GM19463 (cell line): ENCODE measurements at regions not wholly inside any gene's neighbourhood (a gene's known extent, or its start where the extent isn't known, plus 50 kb on each side); places are given as distances from the start of the nearest gene placed in this dataset.

Experiments used
- ATAC-seq: cut with Tn5 transposase; IDR thresholded peaks from one replicate; pipeline ENCODE4 v1.9.1; 2021; ENCODE audit warnings: mild to moderate bottlenecking, moderate library complexity; ENCODE audit not compliant: unreplicated experiment

GRCh38 chr10:121027371-121027770 is 176.2 kb downstream of the WDR11 start:
- no peak for ATAC-seq

- ATAC-seq, result no peak
Observed at GRCh38 chr10:121032460-121032859, 181.3 kb downstream of the WDR11 start.

DNA sequence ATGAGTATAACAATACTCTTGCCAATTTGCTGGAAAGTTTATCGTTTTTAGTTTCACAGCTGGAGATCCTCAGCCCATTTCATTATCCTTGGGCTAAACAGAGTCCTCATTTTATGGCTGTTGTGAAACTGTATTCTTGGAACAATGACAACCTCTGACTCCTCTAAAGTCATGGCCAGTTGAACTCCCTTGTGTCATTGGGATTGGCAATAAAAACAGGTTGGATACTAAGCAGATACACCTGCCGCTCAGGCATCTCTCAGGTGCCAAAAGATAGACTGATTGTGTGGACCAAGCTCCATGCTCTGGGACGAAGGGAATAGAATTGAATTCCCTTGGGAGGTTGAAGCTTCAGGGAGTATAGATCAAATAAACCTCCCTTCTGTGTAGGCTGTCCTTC is 182.2 kb downstream of the WDR11 start:
- no peak for ATAC-seq

GRCh38 chr10:121036431-121036830 is 185.3 kb downstream of the WDR11 start:
- ATAC-seq, result no peak

DNA sequence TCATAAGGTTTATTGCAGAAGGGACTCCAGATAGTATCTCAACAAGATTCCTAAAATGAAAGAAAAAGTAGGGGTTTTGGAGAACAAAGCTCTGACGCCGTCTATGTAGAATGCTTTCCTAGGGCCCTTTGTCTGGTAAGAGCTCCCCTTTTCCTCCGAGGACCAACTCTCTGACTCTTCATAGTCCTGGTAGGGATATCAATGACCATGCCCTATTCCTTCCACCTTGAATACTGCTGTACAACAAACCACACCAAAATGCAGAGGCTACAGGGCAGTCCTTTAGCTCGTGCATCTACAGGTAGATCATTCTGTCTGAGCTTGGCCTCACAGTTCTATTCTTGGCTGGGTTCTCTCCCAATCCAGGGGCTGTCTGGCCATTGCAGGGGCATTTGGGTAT is 190.3 kb downstream of the WDR11 start:
- ATAC-seq, result no peak

- no peak for ATAC-seq
Observed at GRCh38 chr10:121041906-121042305, 190.7 kb downstream of the WDR11 start.

GRCh38 chr10:121042342-121042741 is 191.2 kb downstream of the WDR11 start:
- ATAC-seq, result no peak

GRCh38 chr10:121043124-121043849 is 192.1 kb downstream of the WDR11 start:
- ATAC-seq, result no peak

DNA sequence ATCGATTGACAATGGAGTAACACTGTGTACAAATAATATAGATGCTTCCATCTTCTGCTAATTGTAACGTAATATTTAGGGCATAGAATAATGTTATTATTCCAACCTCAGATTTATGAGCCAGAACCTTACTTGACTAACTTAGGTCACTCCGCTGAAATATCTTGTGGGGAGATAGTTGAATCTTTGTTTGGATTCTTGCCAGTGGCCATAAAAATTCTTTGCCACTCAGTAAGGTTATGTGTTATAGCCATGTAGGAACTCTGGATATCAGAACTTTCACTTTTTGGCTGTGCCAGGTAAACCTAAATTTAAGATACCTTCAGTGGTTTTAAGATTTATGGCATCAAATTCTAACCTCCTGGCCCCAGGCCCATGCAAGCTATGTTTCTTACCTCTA is 197.6 kb downstream of the WDR11 start:
- no peak for ATAC-seq

DNA sequence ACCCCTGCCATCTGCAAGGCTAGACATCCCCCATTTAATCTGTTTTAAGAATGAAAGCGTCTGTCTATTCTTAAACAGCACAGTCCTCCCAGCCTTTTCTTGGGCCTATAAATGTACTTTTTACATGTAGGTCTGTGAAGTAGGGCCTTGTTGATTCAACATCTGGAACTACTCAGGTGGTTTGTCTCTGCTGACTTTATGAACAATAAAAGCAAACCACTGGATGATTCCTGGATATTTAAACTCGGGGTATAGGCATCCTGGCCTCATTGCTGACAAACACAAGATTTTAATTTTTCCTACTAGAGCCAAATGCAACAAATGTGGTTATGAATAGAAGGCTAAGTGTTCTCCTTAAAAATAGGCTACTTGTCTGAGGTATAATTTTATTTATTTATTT is 198.3 kb downstream of the WDR11 start:
- no peak for ATAC-seq

- no peak for ATAC-seq
Observed at GRCh38 chr10:121049923-121050322, 198.8 kb downstream of the WDR11 start.

DNA sequence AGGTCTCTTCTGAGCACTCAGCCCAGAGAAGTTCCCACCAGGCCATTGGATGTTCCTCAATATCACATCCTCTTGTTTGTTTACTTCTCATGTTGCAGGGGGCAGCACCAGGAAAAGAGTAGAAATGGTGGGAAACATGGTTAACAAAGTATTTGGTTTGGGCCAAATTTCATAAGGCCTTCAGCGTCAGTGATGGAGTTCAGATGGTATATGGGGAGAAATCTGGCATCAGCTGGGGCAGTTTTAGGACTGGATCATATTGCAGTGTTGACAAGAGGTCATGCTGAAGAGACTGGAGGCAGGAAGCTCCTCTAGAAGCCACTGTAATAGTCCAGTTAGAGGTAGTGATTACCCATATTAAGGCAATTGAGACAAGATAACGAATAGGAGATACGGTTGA is 200.0 kb downstream of the WDR11 start:
- no peak for ATAC-seq

DNA sequence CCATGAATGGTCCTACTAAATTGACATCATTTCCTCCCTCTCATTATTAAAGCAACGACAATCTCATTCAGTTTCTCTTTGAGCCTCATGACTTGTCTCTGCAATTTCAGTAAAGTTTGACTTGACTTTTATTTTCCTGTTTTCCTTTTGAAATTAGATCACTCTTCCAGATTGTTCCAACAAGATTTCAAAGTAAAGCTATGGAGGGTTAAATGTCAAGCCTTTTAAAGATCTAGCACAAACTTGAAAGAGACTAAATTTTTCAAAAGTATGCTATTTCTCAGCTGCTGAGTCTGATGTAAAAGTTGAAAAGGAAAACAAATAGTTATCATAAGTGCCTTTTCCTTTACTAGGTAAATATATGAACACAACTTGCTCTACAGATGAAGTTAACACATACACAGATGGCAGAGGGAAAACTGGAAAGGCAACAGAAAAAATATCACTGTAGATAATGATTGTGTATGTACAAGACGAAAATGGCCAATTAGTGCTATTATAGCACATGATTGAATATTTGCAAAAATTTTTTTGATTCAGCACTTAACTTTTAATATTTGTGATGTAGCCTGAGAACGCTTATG is 200.6 kb downstream of the WDR11 start:
- no peak for ATAC-seq

- no peak for ATAC-seq
Observed at GRCh38 chr10:121053151-121053550, 202.0 kb downstream of the WDR11 start.

DNA sequence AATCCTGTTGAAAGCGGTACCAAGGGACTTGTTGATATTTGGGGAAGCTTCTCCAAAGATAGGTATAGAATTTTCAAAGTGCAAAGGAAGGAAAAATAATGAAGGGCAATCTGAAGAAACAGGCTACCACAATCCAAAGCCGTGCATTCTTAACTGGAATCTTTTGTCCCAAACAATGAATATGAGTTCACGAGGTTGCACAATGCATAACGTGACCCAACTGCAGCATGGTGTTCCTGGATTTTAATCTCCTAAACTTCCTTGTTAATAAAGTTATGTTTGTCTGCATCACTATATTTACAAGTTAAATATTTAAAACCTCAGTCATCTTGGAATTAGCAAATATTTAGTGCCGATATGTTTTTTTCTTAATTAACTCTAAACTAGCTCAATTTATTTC is 203.7 kb downstream of the WDR11 start:
- ATAC-seq, result no peak

DNA sequence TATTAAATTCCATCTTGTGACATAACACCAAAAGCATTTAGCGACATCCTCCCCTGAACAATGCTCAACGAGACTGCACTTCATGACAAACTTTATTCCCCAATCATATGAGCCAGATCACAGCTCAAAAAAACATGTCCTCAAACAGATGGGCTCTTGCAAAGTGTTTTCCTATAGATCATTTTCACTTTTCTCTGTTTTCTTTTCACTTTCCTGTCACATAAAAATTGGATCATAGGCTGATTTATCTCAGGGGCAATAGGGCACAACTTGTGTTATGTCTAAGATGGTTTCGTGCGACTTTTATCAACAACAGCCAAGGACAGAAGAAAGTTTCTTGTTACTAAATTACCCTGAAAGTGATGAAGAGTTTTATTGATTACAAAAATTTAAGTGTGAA is 206.1 kb downstream of the WDR11 start:
- no peak for ATAC-seq

GRCh38 chr10:121058082-121058481 is 206.9 kb downstream of the WDR11 start:
- no peak for ATAC-seq

DNA sequence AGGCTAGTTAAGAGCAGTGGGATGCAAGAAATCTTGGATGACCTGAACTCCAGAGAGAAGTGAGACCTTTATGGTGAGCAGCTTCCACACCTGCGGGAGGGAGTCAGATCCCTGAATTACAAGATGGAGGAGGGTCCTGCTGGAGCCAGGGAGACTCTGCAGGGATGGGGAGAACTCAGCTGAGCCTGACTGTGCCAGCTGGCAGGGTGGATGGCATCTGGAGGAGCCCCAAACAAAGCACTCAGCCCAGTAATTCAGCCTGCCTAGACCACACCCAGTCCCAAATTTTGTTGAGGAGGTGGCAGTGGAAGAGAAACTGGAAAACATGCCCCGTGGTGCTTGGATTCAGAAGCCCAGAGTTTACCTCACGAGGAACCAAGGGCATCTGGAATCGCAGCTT is 208.2 kb downstream of the WDR11 start:
- ATAC-seq, result no peak

- no peak for ATAC-seq
Observed at GRCh38 chr10:121062115-121062514, 211.0 kb downstream of the WDR11 start.

DNA sequence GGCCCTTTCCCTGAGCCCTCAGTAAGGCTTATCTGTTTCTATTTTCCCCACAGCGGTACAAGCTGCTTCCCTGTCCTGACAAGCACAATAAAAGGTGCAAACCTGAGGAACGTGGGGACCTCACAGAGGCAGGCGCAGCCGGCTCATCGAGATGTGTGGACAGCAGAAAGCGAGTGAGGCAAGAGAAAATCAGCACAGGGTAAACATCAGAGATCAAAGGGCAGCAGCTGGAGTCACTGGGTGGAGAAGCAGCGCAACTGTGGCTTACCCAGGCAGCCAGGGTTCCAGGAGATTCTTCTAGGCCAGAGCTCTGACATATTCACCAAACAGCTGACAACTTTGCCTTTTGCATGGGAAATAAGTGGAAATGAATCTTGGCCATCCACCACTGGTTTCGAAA is 212.6 kb downstream of the WDR11 start:
- ATAC-seq, result no peak

GRCh38 chr10:121064491-121064890 is 213.3 kb downstream of the WDR11 start:
- ATAC-seq, result no peak

GRCh38 chr10:121065330-121065729 is 214.2 kb downstream of the WDR11 start:
- ATAC-seq, result no peak
